Esophagus mucosa (tissue), 1 donor: ENCODE measurements at regions not wholly inside any gene's neighbourhood (a gene's known extent, or its start where the extent isn't known, plus 50 kb on each side); places are given as distances from the start of the nearest gene placed in this dataset.

Experiments used
- ATAC-seq: fragments of 200-7000 bp; cut with Tn5 transposase; one replicate; pipeline ENCODE4 v1.9.1; 2020
- donor health status: DM: yes; HTN: yes; CAD: no.

DNA sequence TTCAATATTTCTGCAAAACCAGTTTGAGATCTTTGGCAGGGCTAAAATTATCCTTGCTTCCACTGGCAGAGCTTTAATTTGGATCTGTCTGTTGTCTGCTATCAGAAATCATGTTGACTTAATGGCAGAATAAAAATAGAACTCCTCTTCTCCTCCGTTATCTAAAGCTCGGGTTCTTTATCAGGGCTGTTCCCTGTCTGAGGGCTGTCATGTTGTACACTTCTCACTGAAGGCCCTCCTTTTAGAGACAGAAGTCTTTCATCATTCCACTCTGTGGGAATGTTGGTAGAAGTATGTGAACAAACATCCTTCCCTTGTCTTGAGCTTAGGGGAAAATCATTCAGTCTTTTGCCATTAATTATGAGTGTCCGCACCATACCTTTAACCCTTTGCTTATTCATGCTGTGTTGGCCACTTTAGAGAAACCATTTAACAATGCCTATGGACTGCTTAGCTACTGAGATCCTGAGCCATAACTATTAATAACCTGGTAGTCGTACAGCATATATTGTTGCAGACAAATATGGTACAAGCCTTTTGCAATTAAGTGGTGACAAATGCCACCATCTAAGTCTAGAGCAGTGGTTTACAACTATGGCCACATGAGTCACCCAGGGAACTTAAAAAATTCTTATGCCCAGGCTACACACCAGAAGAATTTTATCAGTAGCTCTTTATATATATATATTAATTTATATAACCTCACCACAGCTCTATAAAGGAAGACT is 226.0 kb upstream of the TPM1 start:
- ATAC-seq, result no peak

DNA sequence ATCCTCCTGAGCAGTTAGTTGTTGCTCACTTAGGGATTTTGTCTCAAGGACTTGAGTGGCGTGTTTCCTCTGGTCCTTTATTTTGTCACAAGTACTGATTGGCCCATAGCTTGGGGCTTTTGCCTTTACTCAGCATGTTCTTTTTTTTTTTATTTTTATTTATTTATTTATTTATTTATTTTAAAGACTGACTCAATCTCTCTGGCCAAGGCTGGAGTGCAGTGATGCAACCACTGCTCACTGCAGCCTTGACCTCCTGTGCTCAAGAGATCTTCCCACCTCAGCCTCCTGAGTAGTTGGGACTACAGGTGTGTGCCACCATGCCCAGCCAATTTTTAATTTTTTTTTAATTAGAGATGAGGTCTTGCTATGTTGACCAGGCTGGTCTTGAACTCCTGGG is 223.9 kb upstream of the TPM1 start:
- no peak for ATAC-seq

DNA sequence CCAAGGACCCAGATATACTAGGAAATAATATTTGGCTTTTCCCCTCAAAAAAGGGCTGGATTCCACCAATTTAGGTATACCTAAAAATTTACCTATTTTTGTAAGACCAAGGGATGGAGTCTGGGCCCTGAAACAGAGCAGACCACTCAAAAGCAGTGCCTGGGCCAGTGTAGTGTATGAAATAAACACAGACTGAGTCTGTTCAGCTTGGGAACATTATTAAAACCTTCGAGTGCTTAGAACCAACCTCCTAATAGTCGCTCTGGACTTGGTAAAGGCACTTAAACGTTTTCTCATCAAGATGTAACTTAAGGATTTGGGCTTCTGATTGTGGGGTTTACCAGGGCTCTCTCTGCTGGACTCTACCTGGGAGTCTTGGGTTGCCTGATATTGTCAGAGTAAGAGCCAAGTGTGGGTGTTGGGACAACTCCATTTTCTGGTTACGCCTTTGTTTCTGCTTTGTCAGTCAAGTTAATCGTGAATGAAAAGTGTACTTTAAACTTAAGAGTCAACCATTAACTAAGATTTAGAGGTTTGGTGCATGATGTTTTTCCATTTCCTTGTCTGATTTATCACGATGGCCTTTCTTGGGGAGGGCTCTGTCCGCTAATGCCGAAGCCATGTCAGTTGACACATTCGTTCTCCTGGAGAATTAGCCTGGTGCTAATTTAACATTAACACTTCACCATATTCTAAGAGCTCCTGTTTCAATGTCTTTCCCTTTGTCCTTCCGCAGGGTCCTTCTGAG is 221.0 kb upstream of the TPM1 start:
- no peak for ATAC-seq

DNA sequence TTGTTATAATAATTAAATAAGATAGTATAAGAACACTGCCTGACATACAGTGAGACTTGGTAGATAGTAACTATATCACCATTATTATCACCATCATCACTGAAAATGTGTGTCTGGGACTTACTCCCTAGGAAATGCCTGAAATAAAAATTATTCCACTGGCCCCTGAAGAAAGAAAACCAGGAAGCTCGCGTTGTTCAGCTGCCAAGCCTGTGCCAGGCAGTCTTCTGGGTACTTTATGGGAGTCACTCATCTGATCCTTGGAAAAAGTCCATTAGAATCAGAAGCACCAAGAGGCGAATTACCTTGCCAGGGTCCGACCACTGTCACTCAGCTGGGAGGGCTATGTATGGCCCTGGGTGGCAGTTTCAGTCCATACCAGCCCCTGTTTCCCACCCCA is 220.3 kb upstream of the TPM1 start:
- no peak for ATAC-seq

DNA sequence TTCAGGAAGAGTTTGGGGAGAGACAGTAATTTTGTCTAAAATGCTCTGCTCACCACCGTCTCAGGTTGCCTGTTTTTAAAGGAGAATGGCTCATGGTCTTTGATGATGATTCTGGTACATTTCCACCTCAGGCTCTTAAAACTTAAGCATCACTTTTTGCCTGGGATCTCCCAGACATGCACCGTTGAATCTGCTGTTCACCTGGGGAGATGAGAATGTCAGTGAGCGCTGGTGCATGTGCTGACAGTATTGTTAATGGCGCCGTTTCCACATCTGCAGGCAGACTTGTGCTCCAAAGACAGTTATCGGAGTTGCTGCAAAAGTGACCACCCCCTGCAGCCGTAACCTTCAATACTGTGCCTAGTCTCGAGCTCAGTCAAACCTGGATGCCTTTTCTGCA is 219.0 kb upstream of the TPM1 start:
- no peak for ATAC-seq

DNA sequence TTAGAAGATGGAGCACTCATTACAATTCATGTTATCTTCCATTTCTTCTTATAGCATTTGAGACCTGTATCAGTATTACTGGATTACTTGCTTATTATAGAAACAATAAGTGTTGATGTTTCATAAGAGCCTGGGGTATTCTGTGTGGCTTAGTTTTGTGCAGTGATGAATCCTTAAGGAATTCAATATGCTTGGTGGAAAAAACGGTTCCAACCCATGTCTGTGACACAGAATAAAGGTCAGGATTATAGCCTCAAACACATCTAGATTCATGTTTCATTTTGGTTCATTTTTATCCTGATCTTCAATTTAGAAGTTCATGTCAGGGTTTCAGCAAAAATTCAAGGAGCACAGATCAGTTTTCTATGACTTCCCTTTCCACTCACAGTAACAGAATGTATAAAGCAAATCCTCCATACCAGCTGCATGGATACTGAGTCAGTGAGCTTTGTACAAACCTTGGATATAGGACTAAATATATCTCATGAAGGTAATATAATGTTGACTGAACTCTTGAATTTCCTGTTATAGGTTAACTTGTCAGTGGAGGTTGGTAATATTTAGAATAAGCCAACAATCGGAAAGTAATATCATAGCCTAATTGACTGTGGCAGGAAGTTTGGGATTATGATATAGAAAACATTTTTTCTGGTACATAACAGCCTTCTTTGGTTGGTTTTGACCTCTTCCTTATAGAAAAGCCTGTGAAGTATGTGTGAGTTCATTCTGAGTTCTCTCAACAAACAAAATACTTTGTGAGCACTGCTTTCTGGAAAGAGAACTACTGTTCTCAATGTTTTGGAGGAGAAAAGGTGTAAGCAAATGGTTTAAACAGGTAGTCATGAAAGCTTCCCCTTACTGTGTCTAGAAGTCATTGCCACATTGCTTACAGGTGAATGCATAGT is 218.2 kb upstream of the TPM1 start:
- no peak for ATAC-seq

DNA sequence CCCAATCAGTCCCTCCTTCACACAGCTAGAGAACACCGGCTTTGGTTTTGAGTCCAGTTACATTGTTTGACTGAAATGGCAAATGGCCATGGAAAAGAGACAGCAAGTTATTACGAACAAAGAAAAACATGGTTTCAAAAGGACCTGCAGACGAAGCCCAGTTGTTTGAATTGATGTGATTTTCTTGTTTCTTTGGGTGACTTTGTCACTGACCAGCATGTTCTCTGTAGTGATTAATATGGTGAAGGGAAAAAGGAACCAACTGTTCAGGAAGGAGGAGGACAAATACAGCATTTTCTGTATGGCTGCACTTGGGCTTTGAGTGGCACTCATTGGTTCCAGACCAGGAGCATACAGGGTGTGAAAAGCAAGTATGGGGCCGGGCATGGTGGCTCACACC is 217.4 kb upstream of the TPM1 start:
- ATAC-seq, result no peak

DNA sequence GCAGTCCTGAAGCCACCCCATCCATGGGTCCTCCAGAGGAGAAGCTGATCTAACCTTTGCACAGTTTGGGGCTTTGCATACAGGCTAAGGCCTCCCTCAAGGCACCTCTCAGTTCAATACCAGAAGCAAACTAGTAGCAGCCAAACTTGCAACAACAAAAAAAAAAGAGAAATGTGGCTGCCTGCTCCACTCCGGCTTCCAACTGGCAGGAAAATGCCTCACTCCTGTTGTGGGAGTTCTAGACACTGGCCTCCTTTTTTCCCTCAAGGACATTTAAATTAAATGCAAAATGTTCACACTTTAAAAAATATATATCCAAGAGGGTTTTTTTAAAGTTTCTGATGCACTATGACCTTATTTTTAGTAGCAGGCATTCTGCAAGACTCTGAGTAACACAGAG is 216.0 kb upstream of the TPM1 start:
- ATAC-seq, result no peak

DNA sequence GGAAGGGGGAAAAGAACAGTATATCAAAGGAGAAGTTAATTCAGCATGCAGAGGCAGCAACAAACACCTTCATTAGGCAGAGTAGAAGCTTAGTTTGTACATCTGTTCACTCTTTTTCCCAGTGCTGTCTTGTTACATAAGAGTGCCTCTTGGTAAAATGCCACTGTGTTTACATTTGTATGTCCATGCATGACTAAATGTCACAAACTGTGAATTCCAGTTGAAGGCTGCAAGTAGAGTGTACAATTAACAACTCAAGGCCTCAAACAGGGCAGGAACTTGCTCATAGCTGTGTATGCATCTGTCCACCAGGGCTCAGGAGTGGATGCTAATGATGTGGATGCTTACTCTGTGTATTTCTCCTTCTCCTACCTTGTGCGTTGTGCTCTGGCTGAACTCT is 214.2 kb upstream of the TPM1 start:
- no peak for ATAC-seq

DNA sequence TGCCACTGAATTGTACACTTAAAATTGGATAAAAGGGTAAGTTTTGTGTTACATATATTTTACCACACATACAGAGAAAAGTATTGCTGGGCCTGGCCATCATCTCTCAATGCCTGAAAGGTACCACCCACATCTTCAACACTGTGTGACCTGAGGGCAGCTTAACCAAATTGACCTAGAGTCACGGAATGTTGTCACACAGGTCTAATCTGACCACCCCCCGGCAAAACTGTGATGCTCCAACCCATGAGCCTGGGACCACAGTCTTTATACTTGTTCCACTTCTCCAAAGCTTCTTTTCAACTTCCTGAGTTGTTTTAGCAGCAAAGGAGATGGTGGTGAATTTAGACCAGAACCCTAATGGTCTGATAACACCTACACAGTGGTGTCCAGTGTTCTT is 210.3 kb upstream of the TPM1 start:
- no peak for ATAC-seq

DNA sequence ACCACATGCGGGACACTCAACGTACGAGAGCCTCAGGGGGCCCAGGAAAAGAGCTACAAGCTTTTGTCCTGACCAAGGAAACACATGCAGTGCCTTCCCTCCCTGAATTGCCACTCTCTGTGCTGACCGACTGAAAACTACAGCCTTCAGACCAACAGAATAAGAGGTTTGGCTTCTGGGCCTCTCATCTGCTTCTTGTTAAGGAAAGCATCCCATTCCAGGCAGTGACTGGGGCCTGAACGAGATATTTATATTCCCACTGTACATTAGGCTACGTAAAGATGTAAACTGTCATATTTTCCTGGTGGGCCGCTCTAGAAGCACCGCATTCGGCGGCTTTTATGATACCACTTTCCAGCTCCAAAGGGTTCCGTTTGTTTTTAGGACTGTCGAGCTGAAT is 208.9 kb upstream of the TPM1 start:
- ATAC-seq, result no peak

DNA sequence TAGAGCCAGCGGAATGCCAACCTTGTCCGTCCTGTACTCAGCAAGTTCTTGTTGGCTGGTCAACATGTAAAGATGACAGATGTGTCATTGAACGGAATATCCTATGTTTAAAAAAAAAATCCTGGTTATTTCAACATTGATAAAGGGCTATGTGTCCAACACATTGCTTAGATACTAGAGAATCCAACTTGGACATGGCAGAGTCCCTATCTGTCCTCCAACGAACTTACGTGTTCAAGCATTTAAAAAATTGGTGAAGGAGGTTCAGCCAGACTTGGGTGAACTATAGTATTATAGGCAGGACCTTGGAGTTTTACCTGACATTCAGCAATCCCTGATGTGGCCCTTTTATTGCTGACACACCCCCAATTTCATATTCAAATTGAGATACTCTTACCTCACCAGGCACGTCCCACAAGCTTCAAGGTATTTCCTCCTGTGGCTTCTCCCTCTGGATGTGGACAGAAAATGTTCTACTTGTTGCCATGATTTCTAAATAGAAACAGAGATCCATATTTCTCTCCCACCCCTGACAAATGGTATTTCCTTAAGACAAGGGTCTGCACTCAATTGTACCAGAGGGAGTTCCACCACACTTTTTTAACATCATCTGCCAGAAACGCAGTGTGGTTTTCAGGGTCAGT is 207.7 kb upstream of the TPM1 start:
- ATAC-seq, result no peak

DNA sequence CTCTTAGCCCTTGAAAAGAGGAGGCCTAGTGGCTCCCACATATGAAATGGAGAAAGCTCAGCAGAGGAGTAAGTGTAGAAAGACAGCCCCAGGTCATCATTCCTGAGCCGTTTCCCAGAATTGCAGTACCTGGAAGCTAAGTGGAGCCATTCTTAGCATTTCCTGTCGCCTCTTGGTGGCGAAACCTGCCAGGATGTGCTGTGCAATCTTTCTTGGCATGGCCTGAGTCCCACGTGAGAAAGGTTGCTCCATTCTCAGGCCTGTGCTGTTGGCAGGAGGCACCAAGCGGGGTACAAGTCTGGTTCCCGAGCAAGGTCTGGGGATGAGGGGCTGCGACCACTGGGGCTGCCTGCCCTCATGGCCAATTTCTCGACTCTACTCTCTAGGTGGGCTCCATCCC is 207.2 kb upstream of the TPM1 start:
- no peak for ATAC-seq

DNA sequence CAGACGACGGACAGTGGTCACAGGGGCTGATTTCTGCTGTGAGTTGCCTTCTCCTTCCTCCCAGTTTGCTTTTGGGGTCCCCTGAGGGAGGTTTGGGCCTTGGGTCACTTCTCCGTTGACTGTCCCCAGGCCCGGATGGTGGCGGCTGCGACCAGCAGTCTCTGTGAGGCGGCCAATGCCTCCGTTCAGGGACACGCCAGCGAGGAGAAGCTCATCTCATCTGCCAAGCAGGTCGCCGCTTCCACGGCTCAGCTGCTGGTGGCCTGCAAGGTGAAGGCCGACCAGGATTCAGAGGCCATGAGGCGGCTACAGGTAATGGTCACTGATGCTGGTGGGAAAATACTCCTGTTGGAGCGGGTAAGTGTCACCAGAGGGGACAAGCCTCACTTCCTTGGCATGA is 206.8 kb upstream of the TPM1 start:
- no peak for ATAC-seq

DNA sequence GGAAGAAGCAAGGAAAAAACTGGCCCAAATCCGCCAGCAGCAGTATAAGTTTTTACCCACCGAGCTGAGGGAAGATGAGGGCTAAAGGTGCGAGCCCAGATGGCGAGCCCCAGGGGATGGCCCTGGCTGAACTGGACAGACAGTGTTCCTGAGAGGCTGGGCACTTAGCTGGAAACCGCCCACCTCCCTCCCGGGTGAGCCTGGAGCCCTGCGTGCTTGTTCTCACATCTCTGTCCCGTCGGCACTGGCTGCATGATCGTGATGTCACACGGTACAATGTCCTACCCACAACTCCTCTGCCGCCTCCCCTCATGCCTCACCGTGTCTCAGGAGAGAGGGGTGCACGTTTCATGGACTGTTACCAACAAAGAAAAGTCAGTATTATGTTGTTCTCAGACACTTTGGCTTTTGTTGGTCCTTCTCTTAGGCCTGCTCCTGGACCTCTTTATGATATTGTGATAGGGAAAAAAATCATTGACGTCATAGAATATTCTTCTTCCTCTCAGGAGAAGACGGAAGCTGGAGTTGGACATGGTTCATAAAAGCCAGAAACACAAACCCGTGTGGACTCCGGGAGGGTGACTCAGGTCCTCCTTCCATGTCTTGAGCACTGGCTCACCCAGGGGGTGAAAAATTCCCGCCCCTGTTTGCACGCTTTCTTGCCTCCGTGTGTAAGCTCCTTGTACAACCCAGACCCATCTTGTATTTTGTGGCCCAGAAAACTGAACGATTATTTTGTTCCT is 201.8 kb upstream of the TPM1 start:
- no peak for ATAC-seq

DNA sequence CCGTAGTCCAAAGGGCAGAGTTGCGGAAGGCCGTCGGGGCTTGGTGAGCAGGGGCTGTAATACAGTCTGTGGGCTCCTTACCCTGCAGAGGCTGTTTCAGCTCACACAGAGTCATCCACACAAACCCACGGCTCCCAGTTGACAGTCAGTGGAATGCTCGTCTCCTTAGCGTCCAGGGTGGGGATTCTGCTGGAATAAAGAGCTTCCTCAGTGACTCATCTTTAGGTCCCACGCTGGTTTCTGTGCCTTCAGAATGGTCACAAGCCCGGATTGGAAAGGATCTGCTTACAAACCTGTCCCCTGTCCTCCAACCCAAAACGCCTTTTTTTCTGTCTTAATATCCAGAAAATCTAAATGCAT is 201.3 kb upstream of the TPM1 start:
- no peak for ATAC-seq

DNA sequence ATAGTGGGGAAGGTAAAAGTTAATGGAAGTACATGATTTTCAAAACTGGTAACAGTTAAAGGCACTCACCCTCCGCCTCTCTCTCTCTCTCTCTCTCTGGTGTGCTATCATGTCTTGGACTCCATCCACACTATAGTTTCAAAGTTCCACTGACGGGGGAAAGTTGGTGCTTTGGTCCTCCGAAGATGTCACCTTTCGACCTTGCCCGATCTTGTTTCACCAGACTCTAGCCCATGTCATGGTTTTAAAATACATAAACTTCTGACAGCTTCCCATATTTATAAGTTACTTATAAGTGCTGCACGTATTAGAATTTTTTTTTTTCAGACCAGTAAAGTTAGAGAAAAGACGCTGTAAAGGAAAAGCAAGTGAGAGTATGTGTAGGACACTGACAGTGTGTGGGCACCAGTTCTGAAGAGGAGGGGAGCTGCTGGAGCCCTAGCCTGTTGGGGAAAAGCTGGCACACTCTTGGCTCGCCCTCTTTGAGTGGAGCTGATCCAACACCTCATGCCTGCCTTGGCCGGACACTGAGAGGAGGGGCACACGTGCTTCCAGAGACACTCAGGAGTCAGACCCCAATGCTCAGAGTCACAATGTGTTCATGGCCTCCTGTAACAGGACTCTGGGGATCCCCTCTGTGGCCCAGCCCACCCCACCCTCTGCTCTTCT is 200.5 kb upstream of the TPM1 start:
- ATAC-seq, result no peak

DNA sequence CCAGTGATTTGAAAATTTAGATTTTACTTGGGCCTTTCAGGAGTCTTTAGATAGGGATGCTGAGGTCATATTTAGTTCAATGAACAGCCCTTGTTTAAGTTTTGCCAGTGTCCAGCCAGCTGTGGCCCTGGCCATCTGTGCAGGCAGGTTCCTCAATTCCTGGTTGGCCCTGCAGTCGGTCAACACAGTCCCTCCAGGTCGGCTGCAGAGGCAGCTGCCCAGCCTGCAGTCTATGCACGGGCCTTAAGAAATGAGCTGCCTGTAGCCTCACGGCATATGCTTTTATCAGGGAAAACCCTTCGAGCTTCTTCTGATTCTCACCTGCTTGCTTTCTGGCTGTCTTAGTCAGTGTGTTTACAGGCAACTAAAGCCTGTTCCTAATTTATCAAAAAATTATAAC is 199.2 kb upstream of the TPM1 start:
- ATAC-seq, result no peak

DNA sequence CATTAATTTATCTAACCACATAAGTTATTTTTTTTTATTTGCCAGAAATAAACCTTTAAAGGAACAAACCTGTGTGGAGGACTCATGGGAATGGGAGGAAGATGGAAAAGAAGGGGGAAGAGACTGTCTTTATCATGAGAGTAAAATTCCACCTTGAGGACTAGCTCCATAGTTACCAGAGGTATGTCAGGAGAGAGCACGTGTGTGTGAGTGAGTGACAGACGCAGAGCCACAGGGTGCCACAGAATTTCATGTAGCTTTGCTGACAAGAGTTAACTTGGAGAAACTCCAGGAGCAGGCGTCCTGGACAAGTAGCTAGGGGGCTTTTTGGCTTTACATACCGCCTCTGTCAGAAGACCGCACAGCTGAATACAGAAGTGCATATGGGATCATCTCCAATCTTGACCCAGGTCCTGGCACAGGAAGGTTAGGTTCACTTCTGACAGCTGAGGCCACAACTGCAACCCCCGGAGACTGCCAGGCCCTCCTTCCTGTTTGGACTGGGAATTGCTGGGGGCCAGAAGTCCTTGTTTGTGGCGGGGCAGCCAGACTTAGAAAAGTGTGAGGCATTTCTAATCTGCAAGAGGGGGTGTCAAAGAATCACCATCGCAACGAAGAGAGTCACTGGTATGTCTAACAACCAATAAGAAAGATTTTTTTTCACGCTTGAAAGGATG is 197.8 kb upstream of the TPM1 start:
- ATAC-seq, result no peak

DNA sequence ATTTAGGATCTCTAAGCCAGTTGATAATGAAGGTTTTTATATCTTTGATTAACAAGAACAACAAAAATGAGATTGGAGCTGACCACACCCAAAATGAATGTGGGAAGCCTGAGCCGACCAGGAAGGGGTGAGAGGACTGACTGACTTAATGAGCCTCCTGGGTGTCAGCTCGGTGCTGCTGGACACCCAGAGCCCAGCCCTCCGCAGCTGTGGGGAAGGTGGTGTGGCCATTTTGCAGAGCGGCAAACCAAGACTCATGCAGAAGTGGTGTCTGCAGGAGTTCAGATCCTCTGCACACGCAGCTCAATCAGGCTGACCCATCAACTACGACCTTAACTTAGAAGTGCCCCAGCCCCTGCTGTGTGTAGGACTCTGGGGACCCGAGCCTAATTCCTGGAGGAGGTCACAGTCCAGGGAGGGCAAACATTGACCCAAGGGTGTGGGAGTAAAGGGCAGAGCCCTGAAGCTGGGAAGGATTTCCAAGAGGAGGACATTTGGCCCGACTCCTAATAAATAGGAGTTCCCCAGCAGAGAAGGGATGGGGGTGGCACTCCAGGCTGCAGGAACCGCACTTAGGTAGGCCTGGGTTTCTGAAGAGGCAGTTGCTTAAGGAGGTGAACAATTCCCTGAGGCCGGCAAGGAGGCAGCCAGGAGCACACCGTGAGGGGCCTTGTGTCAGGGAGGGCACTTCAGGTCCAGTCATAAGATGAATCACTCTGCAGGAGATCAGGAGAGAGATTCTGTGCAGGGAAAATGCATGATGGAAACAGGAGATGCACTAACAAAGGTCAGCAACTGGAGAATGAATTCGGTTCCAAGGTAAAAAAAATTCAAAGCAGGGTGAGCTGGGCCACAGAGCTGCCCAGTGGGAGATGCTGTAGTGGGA is 197.1 kb upstream of the TPM1 start:
- no peak for ATAC-seq
